ENCODE measurements at regions not wholly inside any gene's neighbourhood (a gene's known extent, or its start where the extent isn't known, plus 50 kb on each side); places are given as distances from the start of the nearest gene placed in this dataset.

GRCh38 chr9:106156465-106156864 lies 462.1 kb downstream of the TMEM38B start:
- no peak overlapping the region for H2AFZ ChIP-seq (ENCODE audit: low read depth, low read length)
- no TSS peak for BruUV-seq (replicated peaks)
- no peak for TF ChIP-seq POLR2A (IDR thresholded peaks at IDR 0.05; ENCODE audit: low read depth, low read length)
- no peak for TF ChIP-seq MAX (IDR thresholded peaks at IDR 0.05; ENCODE audit: insufficient read depth, insufficient read length)
- no peak for TF ChIP-seq CTCF (IDR thresholded peaks at IDR 0.05; ENCODE audit: extremely low read depth in 1 of 2, insufficient read depth in 1 of 2, low read depth in 1 of 2, low read length in 2 of 2)
- TF ChIP-seq POLR2AphosphoS5 (IDR thresholded peaks at IDR 0.05; ENCODE audit: insufficient read depth, low read depth, low read length) = no peak
- no peak for TF ChIP-seq JUN (IDR thresholded peaks at IDR 0.05; ENCODE audit: borderline replicate concordance, insufficient read depth, insufficient read length, low read depth)
- TF ChIP-seq MYC (IDR thresholded peaks at IDR 0.05; ENCODE audit: low read depth, low read length) = no peak
- no peak for TF ChIP-seq EZH2 (IDR thresholded peaks at IDR 0.05; ENCODE audit: borderline replicate concordance, low read depth, low read length, severe bottlenecking)
- TF ChIP-seq GATA2 (IDR thresholded peaks at IDR 0.05; ENCODE audit: insufficient read depth, insufficient read length, low read depth, low read length) = no peak
- TF ChIP-seq FOS (IDR thresholded peaks at IDR 0.05; ENCODE audit: borderline replicate concordance, insufficient read depth, low read length) = no peak
- no peaks in the 10 kb centered on the region for H3K79me2 ChIP-seq (ENCODE audit: control insufficient read depth, insufficient read depth, low read length)
- no peaks in the 10 kb centered on the region for H3K9me3 ChIP-seq (replicated peaks; ENCODE audit: control insufficient read depth, insufficient read depth, low read length)
- H3K27ac ChIP-seq (ENCODE audit: insufficient read depth, low read depth, low read length) = no peak overlapping the region
- POLR2A ChIA-PET = no interaction called here
- H3K9me1 ChIP-seq (replicated peaks; ENCODE audit: control insufficient read depth, extremely low read depth, insufficient read depth, low read length) = no peaks in the 10 kb centered on the region
- no peaks in the 10 kb centered on the region for H3K36me3 ChIP-seq (ENCODE audit: control insufficient read depth in 2 of 2, extremely low read depth in 1 of 2, insufficient read depth in 2 of 2, low read length in 2 of 2)
- H3K9ac ChIP-seq (replicated peaks; ENCODE audit: extremely low read depth, insufficient read depth, low read length) = no peak overlapping the region
- intact Hi-C loops (cut with micrococcal nuclease) (no loop called here), dilution Hi-C loops (cut with MboI; ENCODE audit: extremely low pct_ligation_motif_present, low sequenced_read_pairs) (no loop called here)
- no peak for DNase-seq (ENCODE audit: low read depth, low spot score)
- H3K4me1 ChIP-seq (ENCODE audit: control insufficient read depth, extremely low read depth, insufficient read depth, low read length) = no peaks in the 10 kb centered on the region
- no peaks in the 10 kb centered on the region for H3K27me3 ChIP-seq (ENCODE audit: control insufficient read depth in 2 of 2, insufficient read depth in 2 of 2, low read length in 2 of 2)
- no peak overlapping the region for H3K4me3 ChIP-seq (replicated peaks in 1 of 3; ENCODE audit: insufficient read depth in 1 of 3, low read depth in 1 of 3, low read length in 3 of 3)
- CTCF ChIA-PET = no interaction called here
- FAIRE-seq = no peak
- no peaks in the 10 kb centered on the region for H4K20me1 ChIP-seq (replicated peaks; ENCODE audit: control insufficient read depth, extremely low read depth, insufficient read depth, low read length)
- no peak overlapping the region for H3K4me2 ChIP-seq (ENCODE audit: insufficient read depth, low read length)
